Neural progenitor cell (in vitro differentiated cells): ENCODE measurements at regions not wholly inside any gene's neighbourhood (a gene's known extent, or its start where the extent isn't known, plus 50 kb on each side); places are given as distances from the start of the nearest gene placed in this dataset.

Experiments used
- EZH2 ChIP-seq: fragments of 200-600 bp; sonication (generic); IDR thresholded peaks from 2 replicates; pipeline ENCODE4 v1.6.1; 2017; ENCODE audit warnings: antibody characterized with exemption, mild to moderate bottlenecking, moderate library complexity
- EZH2phosphoT487 ChIP-seq: fragments of 200-600 bp; sonication (generic); IDR thresholded peaks from 2 replicates; pipeline ENCODE4 v1.6.1; 2017; ENCODE audit warnings: antibody characterized with exemption
- TF ChIP-seq, protein P1 (sequence below): fragments of 200-600 bp; sonication (generic); IDR thresholded peaks from 2 replicates; pipeline ENCODE4 v1.5.1; 2017; ENCODE audit warnings: antibody characterized with exemption, mild to moderate bottlenecking

DNA sequence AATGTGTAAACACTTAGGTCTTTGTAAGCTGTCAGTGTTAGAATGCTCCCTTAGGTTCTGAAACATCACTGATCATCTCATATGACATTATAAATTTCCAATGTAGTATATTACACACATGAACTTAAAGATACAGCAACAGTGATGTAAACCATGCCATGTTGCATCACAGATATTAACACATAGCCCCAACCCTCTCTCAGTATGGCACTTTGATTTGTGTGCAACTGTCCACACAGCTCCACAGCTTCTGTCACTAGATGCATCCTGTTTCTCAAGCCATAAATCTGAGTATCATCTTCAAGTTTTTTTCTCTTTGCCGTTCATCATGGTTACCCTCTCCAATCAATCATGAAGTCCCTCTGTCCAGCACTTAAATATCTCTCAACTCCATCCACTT, 69.2 kb upstream of the LRP1B start:
- TF ChIP-seq, protein P1, sequence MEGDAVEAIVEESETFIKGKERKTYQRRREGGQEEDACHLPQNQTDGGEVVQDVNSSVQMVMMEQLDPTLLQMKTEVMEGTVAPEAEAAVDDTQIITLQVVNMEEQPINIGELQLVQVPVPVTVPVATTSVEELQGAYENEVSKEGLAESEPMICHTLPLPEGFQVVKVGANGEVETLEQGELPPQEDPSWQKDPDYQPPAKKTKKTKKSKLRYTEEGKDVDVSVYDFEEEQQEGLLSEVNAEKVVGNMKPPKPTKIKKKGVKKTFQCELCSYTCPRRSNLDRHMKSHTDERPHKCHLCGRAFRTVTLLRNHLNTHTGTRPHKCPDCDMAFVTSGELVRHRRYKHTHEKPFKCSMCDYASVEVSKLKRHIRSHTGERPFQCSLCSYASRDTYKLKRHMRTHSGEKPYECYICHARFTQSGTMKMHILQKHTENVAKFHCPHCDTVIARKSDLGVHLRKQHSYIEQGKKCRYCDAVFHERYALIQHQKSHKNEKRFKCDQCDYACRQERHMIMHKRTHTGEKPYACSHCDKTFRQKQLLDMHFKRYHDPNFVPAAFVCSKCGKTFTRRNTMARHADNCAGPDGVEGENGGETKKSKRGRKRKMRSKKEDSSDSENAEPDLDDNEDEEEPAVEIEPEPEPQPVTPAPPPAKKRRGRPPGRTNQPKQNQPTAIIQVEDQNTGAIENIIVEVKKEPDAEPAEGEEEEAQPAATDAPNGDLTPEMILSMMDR = no peak
- TF ChIP-seq EZH2 = no peak
- no peak for TF ChIP-seq EZH2phosphoT487
